Glutamatergic neuron (in vitro differentiated cells): ENCODE measurements at regions not wholly inside any gene's neighbourhood (a gene's known extent, or its start where the extent isn't known, plus 50 kb on each side); places are given as distances from the start of the nearest gene placed in this dataset.
"Not testable (repeated sequence)": the region's sequence is repeated elsewhere in the genome, so short reads cannot be mapped to it uniquely, and the experiment has no call there.

Experiments
- DNase-seq: peaks from one replicate; pipeline ENCODE4 v3.0.0; 2022
- H3K27ac Mint-ChIP-seq: one replicate; pipeline ENCODE4 v1.8.0; 2020; ENCODE audit warnings: mild to moderate bottlenecking, mixed read lengths, inconsistent platforms; ENCODE audit not compliant: unreplicated experiment
- H3K27me3 Mint-ChIP-seq: one replicate; pipeline ENCODE4 v1.8.0; 2020; ENCODE audit warnings: mild to moderate bottlenecking, moderate library complexity, mixed read lengths, inconsistent platforms; ENCODE audit not compliant: unreplicated experiment
- H3K36me3 Mint-ChIP-seq: one replicate; pipeline ENCODE4 v1.8.0; 2020; ENCODE audit warnings: mild to moderate bottlenecking, mixed read lengths, inconsistent platforms; ENCODE audit not compliant: unreplicated experiment
- H3K4me1 Mint-ChIP-seq: one replicate; pipeline ENCODE4 v1.8.0; 2020; ENCODE audit warnings: mild to moderate bottlenecking, low read depth, mixed read lengths, inconsistent platforms; ENCODE audit not compliant: unreplicated experiment
- H3K4me3 Mint-ChIP-seq: one replicate; pipeline ENCODE4 v1.8.0; 2020; ENCODE audit warnings: mild to moderate bottlenecking, mixed read lengths, inconsistent platforms; ENCODE audit not compliant: unreplicated experiment
- H3K9me3 Mint-ChIP-seq: one replicate; pipeline ENCODE4 v1.8.0; 2020; ENCODE audit warnings: mild to moderate bottlenecking, moderate library complexity, mixed read lengths, inconsistent platforms; ENCODE audit not compliant: unreplicated experiment
- CTCF ChIP-seq: fragments of 200-600 bp; sonication (generic); IDR thresholded peaks from one replicate; pipeline ENCODE4 v1.5.0; 2021; ENCODE audit not compliant: partially characterized antibody, unreplicated experiment

- no peak for DNase-seq
- Mint-ChIP-seq H3K36me3 (no peaks in the 10 kb centered on the region), H3K27me3 (no peaks in the 10 kb centered on the region), H3K4me3 (no peak overlapping the region), H3K9me3 (no peaks in the 10 kb centered on the region), H3K4me1 (no peaks in the 10 kb centered on the region), H3K27ac (no peak overlapping the region)
- no peak for TF ChIP-seq CTCF
Measured at GRCh38 chr5:104564530-104564929, 1001.9 kb upstream of the NUDT12 start.

DNA sequence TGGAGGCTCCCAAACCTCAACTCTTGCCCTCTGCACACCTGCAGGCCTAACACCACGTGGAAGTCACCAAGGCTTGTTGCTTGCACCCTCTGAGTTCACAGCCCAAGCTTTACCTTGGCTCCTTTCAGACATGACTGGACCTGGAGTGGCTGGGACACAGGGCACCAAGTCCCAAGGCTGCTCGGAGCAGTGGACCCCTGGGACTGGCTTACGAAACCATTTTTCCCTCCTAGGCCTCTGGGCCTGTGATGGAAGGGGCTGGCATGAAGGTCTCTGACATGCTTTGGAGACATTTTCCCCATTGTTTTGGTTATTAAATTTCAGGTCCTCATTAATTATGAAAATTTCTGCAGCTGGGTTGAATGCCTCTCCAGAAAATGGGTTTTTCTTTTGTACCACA lies 994.4 kb upstream of the NUDT12 start:
- Mint-ChIP-seq H3K27ac (no peak overlapping the region), H3K27me3 (no peaks in the 10 kb centered on the region), H3K36me3 (peaks cover 14% of the 10 kb centered on the region), H3K4me3 (no peak overlapping the region), H3K9me3 (peaks cover 2% of the 10 kb centered on the region), H3K4me1 (no peaks in the 10 kb centered on the region)
- TF ChIP-seq CTCF: no peak
- DNase-seq: no peak

DNA sequence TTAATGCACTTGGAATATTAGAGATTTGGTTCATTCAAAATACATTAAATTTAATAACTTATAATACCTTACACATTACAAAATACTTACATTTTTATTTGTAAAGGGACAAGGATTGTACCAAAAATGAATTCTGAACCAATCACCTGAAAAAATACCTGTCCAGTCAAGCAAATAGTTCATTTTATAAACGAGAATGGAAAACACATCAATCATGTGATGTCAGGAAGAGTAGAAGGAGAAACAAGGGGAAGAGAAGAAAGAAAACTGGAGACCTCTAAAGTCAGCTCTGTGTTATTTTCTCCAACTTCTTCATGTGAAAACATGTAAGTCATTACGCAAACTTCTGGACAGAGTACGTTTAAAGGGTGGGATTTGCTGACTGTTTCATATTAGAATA lies 989.0 kb upstream of the NUDT12 start:
- peaks cover 2% of the 10 kb centered on the region for H3K9me3 Mint-ChIP-seq
- peaks cover 1% of the 10 kb centered on the region for H3K4me1 Mint-ChIP-seq
- no peak for TF ChIP-seq CTCF
- no peak for DNase-seq
- H3K27me3 Mint-ChIP-seq: no peaks in the 10 kb centered on the region
- no peak overlapping the region for H3K27ac Mint-ChIP-seq
- no peak overlapping the region for H3K4me3 Mint-ChIP-seq
- peaks cover 8% of the 10 kb centered on the region for H3K36me3 Mint-ChIP-seq

DNA sequence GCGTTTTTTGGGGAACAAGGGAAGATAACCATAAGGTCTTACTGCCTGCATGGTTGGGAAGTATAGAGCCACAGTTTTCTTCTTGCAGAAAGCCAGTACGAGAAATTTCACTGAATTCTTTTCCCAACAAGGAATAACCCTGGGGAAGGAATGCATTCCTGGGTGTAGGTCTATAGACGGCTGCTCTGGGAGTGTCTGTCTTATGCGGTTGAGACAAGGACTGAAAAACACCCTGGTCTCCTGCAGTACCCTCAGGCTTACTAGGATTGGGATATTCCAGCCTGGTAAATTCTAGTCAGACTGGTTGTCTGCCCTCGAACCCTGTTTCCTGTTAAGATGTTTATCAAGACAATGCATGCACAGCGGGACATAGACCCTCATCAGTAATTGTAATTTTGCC lies 984.3 kb upstream of the NUDT12 start:
- not testable (repeated sequence) for H3K9me3 Mint-ChIP-seq, H3K4me1 Mint-ChIP-seq, H3K4me3 Mint-ChIP-seq, H3K36me3 Mint-ChIP-seq, H3K27ac Mint-ChIP-seq, H3K27me3 Mint-ChIP-seq, DNase-seq

GRCh38 chr5:104541141-104541785 lies 978.7 kb upstream of the NUDT12 start:
- no peak for DNase-seq
- no peaks in the 10 kb centered on the region for H3K27me3 Mint-ChIP-seq
- no peaks in the 10 kb centered on the region for H3K4me1 Mint-ChIP-seq
- H3K27ac Mint-ChIP-seq: no peak overlapping the region
- no peak for TF ChIP-seq CTCF
- H3K9me3 Mint-ChIP-seq: no peaks in the 10 kb centered on the region
- no peak overlapping the region for H3K4me3 Mint-ChIP-seq
- no peaks in the 10 kb centered on the region for H3K36me3 Mint-ChIP-seq
